Chondrocyte (in vitro differentiated cells): ENCODE measurements at regions not wholly inside any gene's neighbourhood (a gene's known extent, or its start where the extent isn't known, plus 50 kb on each side); places are given as distances from the start of the nearest gene placed in this dataset.

Source experiments
- DNase-seq: peaks from one replicate; pipeline ENCODE4 v3.0.0; 2021; ENCODE audit warnings: mixed read lengths, low spot score
- H3K27ac Mint-ChIP-seq: one replicate; pipeline ENCODE4 v1.8.0; 2021; ENCODE audit warnings: mild to moderate bottlenecking, moderate library complexity, mixed read lengths; ENCODE audit not compliant: unreplicated experiment
- H3K27me3 Mint-ChIP-seq: 2 replicates; pipeline ENCODE4 v1.8.0; 2021; ENCODE audit warnings: low read depth, mixed read lengths
- H3K36me3 Mint-ChIP-seq: 2 replicates; pipeline ENCODE4 v1.8.0; 2021; ENCODE audit warnings: low read depth, mixed read lengths
- H3K4me1 Mint-ChIP-seq: 2 replicates; pipeline ENCODE4 v1.8.0; 2021; ENCODE audit warnings: low read depth, mild to moderate bottlenecking, mixed read lengths
- H3K4me3 Mint-ChIP-seq: one replicate; pipeline ENCODE4 v1.8.0; 2021; ENCODE audit warnings: mild to moderate bottlenecking, moderate library complexity, mixed read lengths; ENCODE audit not compliant: unreplicated experiment
- H3K9me3 Mint-ChIP-seq: 2 replicates; pipeline ENCODE4 v1.8.0; 2021; ENCODE audit warnings: low read depth, mixed read lengths
- TF ChIP-seq, protein P1 (sequence below): fragments of 200-600 bp; sonication (generic); IDR thresholded peaks from 2 replicates; pipeline ENCODE4 v1.5.0; 2021; ENCODE audit warnings: antibody characterized with exemption, mild to moderate bottlenecking, moderate library complexity

DNA sequence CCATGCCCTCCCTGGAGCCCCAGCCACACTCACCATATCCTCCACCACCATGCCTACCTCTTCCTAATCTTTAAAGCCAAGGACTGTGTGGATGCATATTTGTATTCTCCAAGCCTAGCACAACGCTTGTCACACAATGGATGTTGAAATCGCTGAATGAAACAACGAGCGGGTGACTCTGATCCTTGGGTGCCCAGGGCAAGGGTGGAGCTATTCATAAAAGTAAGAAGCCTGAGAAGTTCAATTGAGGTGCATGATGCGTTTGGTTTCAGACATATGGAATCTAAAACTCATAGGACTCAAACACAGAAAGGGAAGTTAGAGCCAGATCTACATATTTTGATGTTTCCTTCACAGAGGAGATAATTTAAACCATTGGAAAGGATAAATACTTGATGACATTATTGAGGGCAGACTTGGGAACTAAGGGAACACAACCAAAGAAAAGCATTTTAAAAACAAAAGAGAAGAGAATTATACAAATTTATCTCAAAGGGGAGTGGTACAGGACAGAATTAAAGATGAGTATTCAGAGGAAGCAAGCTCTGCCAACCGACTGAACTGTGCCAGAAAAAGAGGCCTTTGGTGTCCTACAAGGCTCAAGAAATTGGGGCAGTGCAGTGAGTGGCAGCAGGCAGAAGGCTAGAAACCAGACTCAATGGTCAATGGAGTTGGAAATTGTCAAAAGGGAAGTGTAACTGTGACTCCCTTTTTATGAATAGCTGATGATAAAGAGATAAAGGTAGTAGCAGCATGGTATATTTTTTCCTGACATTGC lies 200.6 kb upstream of the NCKAP5 start:
- TF ChIP-seq, protein P1, sequence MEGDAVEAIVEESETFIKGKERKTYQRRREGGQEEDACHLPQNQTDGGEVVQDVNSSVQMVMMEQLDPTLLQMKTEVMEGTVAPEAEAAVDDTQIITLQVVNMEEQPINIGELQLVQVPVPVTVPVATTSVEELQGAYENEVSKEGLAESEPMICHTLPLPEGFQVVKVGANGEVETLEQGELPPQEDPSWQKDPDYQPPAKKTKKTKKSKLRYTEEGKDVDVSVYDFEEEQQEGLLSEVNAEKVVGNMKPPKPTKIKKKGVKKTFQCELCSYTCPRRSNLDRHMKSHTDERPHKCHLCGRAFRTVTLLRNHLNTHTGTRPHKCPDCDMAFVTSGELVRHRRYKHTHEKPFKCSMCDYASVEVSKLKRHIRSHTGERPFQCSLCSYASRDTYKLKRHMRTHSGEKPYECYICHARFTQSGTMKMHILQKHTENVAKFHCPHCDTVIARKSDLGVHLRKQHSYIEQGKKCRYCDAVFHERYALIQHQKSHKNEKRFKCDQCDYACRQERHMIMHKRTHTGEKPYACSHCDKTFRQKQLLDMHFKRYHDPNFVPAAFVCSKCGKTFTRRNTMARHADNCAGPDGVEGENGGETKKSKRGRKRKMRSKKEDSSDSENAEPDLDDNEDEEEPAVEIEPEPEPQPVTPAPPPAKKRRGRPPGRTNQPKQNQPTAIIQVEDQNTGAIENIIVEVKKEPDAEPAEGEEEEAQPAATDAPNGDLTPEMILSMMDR = no peak
- H3K36me3 Mint-ChIP-seq = no peaks in the 10 kb centered on the region
- DNase-seq = no peak
- peaks cover under 1% of the 10 kb centered on the region for H3K9me3 Mint-ChIP-seq
- no peak overlapping the region for H3K27ac Mint-ChIP-seq
- no peak overlapping the region for H3K4me3 Mint-ChIP-seq
- H3K27me3 Mint-ChIP-seq = no peaks in the 10 kb centered on the region
- peaks cover 27% of the 10 kb centered on the region for H3K4me1 Mint-ChIP-seq

DNA sequence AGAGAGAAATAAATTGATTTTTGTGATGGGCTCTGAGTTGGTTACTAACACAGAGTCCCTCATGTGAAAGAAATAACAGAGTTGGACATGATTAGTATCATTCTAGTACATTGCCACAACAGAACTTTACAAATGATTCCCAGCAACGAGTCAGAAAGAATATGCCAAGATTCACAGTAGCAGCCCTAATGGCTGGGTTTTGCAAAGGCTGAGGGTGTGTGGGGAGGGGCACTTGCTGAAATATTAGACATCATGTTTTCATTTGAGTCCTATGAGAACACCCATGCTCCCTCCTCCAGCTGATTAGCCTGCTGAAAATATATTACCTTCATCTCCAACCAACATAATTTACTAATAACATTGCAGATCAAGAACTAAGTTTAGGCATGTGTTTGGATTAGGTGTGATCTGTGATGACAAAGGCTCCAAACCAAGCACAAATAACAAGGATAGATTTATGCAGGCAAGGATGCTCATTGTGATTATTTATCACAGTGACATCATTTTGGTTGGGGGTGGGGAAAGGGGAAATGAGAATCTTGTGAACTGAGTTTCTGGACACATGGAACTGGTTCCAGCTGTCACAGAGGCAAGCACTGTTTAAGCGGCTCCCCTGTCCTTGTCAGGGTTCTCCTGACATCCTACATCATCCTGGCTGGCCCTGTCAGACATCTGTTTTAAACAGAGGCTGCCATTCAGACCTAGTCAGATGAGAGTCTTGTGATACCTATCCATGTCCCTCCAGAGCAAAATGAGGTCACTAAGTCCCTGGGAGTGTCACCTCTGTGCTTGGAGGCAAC lies 205.8 kb upstream of the NCKAP5 start:
- TF ChIP-seq, protein P1 = no peak
- no peak overlapping the region for H3K4me3 Mint-ChIP-seq
- no peaks in the 10 kb centered on the region for H3K36me3 Mint-ChIP-seq
- no peaks in the 10 kb centered on the region for H3K27me3 Mint-ChIP-seq
- peaks cover 15% of the 10 kb centered on the region for H3K4me1 Mint-ChIP-seq
- DNase-seq = no peak
- H3K27ac Mint-ChIP-seq = no peak overlapping the region
- no peaks in the 10 kb centered on the region for H3K9me3 Mint-ChIP-seq

DNA sequence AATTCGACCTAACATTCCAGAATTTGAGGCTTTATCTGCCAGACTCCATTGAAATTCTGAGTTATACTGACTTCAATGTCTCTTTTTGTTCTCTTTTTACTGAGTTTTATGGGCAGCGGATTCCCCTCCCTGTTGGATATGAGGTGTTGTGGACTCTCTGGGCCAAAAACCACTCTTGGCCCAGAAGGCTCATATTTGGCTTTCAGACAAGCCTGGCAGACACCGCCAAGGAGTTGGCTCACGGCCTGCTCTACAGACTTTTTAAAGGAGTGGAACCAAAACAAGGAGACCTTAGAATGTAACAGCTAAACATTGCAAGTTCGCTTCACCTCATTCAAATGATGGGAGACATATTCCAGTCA lies 206.4 kb upstream of the NCKAP5 start:
- H3K36me3 Mint-ChIP-seq = no peaks in the 10 kb centered on the region
- DNase-seq = no peak
- H3K4me1 Mint-ChIP-seq = peaks cover 15% of the 10 kb centered on the region

DNA sequence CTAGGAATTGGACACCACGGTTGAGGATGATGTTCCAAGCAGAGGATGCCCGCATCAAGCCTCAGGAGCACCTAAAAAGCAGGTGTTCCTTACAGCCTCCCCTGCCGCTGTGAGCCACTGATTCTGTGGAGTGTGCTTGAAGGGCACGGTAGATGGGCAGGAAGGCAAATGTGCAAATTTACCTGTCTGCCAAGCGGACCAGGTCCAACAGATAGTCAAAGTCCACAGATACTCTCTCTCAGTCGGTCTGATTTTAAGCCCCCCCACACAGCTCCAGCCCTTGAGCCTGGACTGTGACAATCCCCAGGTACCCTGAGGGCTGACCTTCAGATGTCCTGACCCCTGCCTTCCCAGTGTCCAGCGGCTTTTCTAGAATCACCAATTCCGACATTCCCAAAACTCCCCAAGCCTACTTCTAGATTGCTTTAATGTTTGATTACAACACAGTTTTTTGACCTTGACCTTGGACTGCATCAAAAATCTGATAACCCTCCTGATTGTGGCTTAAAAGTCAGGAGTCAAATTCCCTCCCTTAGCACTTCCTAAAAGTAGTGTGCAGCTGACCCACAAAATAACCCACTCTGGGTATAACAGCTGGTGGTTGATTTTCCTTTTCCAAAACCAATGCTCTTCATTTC lies 208.8 kb upstream of the NCKAP5 start:
- Mint-ChIP-seq H3K4me1 (peaks cover 15% of the 10 kb centered on the region), H3K36me3 (no peaks in the 10 kb centered on the region), H3K4me3 (no peak overlapping the region), H3K27ac (no peak overlapping the region), H3K27me3 (no peaks in the 10 kb centered on the region), H3K9me3 (no peaks in the 10 kb centered on the region)
- TF ChIP-seq, protein P1 = no peak
- DNase-seq = no peak

More for the DNA sequence above, 206.4 kb upstream of the NCKAP5 start:
- Mint-ChIP-seq H3K9me3 (no peaks in the 10 kb centered on the region), H3K4me3 (no peak overlapping the region), H3K27ac (peak overlapping the region; percentile 79), H3K27me3 (no peaks in the 10 kb centered on the region)
- TF ChIP-seq, protein P1 = no peak

DNA sequence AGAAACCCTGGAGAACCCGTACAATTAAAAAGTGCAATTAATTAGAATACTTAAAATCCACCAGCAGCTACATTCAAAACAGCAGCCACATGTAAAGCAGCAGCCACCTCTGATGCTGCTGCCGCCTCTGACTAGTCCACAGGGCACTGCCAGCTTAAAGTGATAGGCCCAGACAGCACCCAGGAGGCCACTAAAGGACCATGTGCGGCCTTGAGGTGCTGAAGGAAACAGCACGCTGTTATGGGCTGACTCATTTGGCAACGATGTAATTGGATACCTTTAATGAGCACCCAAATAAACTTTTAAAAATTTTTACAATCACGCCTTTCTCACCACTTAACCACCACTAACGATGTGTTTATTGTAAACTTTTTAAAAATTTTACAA lies 209.3 kb upstream of the NCKAP5 start:
- Mint-ChIP-seq H3K4me3 (no peak overlapping the region), H3K27me3 (no peaks in the 10 kb centered on the region), H3K27ac (no peak overlapping the region), H3K36me3 (no peaks in the 10 kb centered on the region), H3K4me1 (peaks cover 15% of the 10 kb centered on the region), H3K9me3 (peaks cover 4% of the 10 kb centered on the region)
- no peak for DNase-seq
- TF ChIP-seq, protein P1 = no peak
